C4-2B (cell line): ENCODE measurements at regions not wholly inside any gene's neighbourhood (a gene's known extent, or its start where the extent isn't known, plus 50 kb on each side); places are given as distances from the start of the nearest gene placed in this dataset.

Experiments used
- CTCF ChIP-seq: fragments of 450-650 bp; conservative IDR thresholded peaks from 2 replicates; pipeline ENCODE4 v1.5.1; 2017; ENCODE audit warnings: mild to moderate bottlenecking
- ZFX ChIP-seq: fragments of 450-650 bp; IDR thresholded peaks from 2 replicates; pipeline ENCODE4 v1.6.1; 2017

GRCh38 chr11:80024119-80024518 is 583.3 kb upstream of the TENM4 start:
- TF ChIP-seq CTCF (no peak), ZFX (no peak)
